Left lung (tissue), 4 donors: ENCODE measurements at regions not wholly inside any gene's neighbourhood (a gene's known extent, or its start where the extent isn't known, plus 50 kb on each side); places are given as distances from the start of the nearest gene placed in this dataset.
"Not testable (repeated sequence)": the region's sequence is repeated elsewhere in the genome, so short reads cannot be mapped to it uniquely, and the experiment has no call there.

Experiments used
- ATAC-seq: fragments of 200-7000 bp; cut with Tn5 transposase; one replicate; pipeline ENCODE4 v1.9.1; 2020; ENCODE audit warnings: moderate library complexity
- DNase-seq, 4 donors: peaks; one replicate each; pipeline ENCODE4 v3.0.0-alpha.2; 2013 to 2020
- H3K27ac ChIP-seq, 2 donors: fragments of 200-600 bp; sonication (generic) in 1 of 2; one replicate each; pipeline versions ENCODE4 v1.5.0 to v1.8.0; 2020 to 2021
- H3K27me3 ChIP-seq, 2 donors: fragments of 200-600 bp; sonication (generic) in 1 of 2; one replicate each; pipeline versions ENCODE4 v1.5.0 to v1.8.0; 2020 to 2021
- H3K36me3 ChIP-seq, 2 donors: fragments of 200-600 bp; sonication (generic) in 1 of 2; one replicate each; pipeline versions ENCODE4 v1.5.0 to v1.8.0; 2020 to 2021
- H3K4me1 ChIP-seq, 2 donors: fragments of 200-600 bp; one replicate each; pipeline ENCODE4 v1.8.0; 2021
- H3K4me3 ChIP-seq, 2 donors: fragments of 200-600 bp; sonication (generic) in 1 of 2; one replicate each; pipeline versions ENCODE4 v1.5.0 to v1.8.0; 2020 to 2021; ENCODE audit warnings: mild to moderate bottlenecking in 1 of 2
- H3K9me3 ChIP-seq, 2 donors: fragments of 200-600 bp; sonication (generic) in 1 of 2; one replicate each; pipeline versions ENCODE4 v1.5.0 to v1.8.0; 2020 to 2021
- CTCF ChIP-seq, 2 donors: fragments of 200-600 bp; sonication (generic) in 1 of 2; IDR thresholded peaks; one replicate each; pipeline versions ENCODE4 v1.5.0 to v1.8.0; 2021; ENCODE audit warnings: antibody characterized with exemption in 2 of 2
- intact Hi-C, 2 donors: fragments of 100-400 bp; cut with DNase I; formaldehyde crosslinking; loops; one replicate each; pipeline versions ENCODE4 v1.11.2 to v1.14.2; 2022
- donor health status: DM: no; HTN: yes; CAD: no.
- donor health status: DM: no; HTN: no; CAD: no.

GRCh38 chr10:29363930-29364329 is 75.1 kb downstream of the LYZL1 start:
- intact Hi-C loops, H3K27me3 ChIP-seq, H3K36me3 ChIP-seq, H3K4me3 ChIP-seq, H3K9me3 ChIP-seq, H3K27ac ChIP-seq, DNase-seq, H3K4me1 ChIP-seq, ATAC-seq: not testable (repeated sequence)

- H3K27ac ChIP-seq, H3K9me3 ChIP-seq, H3K36me3 ChIP-seq, intact Hi-C loops, ATAC-seq, DNase-seq, H3K4me1 ChIP-seq, H3K4me3 ChIP-seq: not testable (repeated sequence)
- H3K27me3 ChIP-seq, result peaks cover 0 to 22% of the 10 kb centered on the region in 2 donors
Measured at GRCh38 chr10:29366206-29366605, 77.3 kb downstream of the LYZL1 start.

- peaks cover 0 to 22% of the 10 kb centered on the region in 2 donors for H3K27me3 ChIP-seq
- no peak for DNase-seq
- no peak overlapping the region for H3K4me3 ChIP-seq
- no peak for ATAC-seq
- H3K27ac ChIP-seq, result no peak overlapping the region
- no peaks in the 10 kb centered on the region for H3K4me1 ChIP-seq
- TF ChIP-seq CTCF (IDR thresholded peaks at IDR 0.05), result no peak
- intact Hi-C loops, result no loop called here
- H3K9me3 ChIP-seq, result no peaks in the 10 kb centered on the region
- no peaks in the 10 kb centered on the region for H3K36me3 ChIP-seq
Measured at GRCh38 chr10:29369419-29369818, 80.5 kb downstream of the LYZL1 start.

GRCh38 chr10:29370097-29371092 is 81.5 kb downstream of the LYZL1 start:
- Histone ChIP-seq H3K9me3 (no peaks in the 10 kb centered on the region), H3K36me3 (no peaks in the 10 kb centered on the region), H3K4me3 (no peak overlapping the region), H3K27me3 (peaks cover 0 to 22% of the 10 kb centered on the region in 2 donors), H3K4me1 (no peaks in the 10 kb centered on the region), H3K27ac (no peak overlapping the region)
- ATAC-seq (no peak), DNase-seq (no peak)
- intact Hi-C loops, result no loop called here
- no peak for TF ChIP-seq CTCF (IDR thresholded peaks at IDR 0.05)

- no peak for DNase-seq
- Histone ChIP-seq H3K36me3 (no peaks in the 10 kb centered on the region), H3K4me3 (no peak overlapping the region), H3K4me1 (no peaks in the 10 kb centered on the region), H3K9me3 (no peaks in the 10 kb centered on the region), H3K27ac (no peak overlapping the region), H3K27me3 (peaks cover 0 to 22% of the 10 kb centered on the region in 2 donors)
- intact Hi-C loops, result no loop called here
- no peak for ATAC-seq
- TF ChIP-seq CTCF (IDR thresholded peaks at IDR 0.05), result no peak
Measured at GRCh38 chr10:29372920-29373319, 84.0 kb downstream of the LYZL1 start.

GRCh38 chr10:29374162-29374561 is 85.3 kb downstream of the LYZL1 start:
- H3K36me3 ChIP-seq, result no peaks in the 10 kb centered on the region
- H3K4me3 ChIP-seq, result no peak overlapping the region
- no peak for ATAC-seq
- H3K9me3 ChIP-seq, result no peaks in the 10 kb centered on the region
- no peak overlapping the region for H3K27ac ChIP-seq
- H3K27me3 ChIP-seq, result peaks cover 0 to 15% of the 10 kb centered on the region in 2 donors
- intact Hi-C loops, result no loop called here
- no peaks in the 10 kb centered on the region for H3K4me1 ChIP-seq
- no peak for TF ChIP-seq CTCF (IDR thresholded peaks at IDR 0.05)
- DNase-seq, result no peak
